T-cell (primary cell): ENCODE measurements at regions not wholly inside any gene's neighbourhood (a gene's known extent, or its start where the extent isn't known, plus 50 kb on each side); places are given as distances from the start of the nearest gene placed in this dataset.

Source experiments
- ATAC-seq, 4 experiments: fragments of 200-7000 bp in 3 of 4; fragments of 150-1000 bp in 1 of 4; cut with Tn5 transposase; replicated peaks in 1 of 4; 1 replicate in 3 of 4; 2 replicates in 1 of 4; pipeline ENCODE4 v1.10.0; 2021; ENCODE audit warnings: moderate library complexity in 3 of 4, mild to moderate bottlenecking in 2 of 4, moderate number of reproducible peaks in 1 of 4
- CTCF ChIA-PET, 2 donors: fragments of 300-600 bp; sonication (Branson Sonifier 250); formaldehyde crosslinking; loops; one replicate each; lab custom pipeline; 2022; ENCODE audit warnings: antibody characterized with exemption in 2 of 2; lab: Charles Lee
- POLR2A ChIA-PET, 2 donors: fragments of 300-600 bp; sonication (Branson Sonifier 250); formaldehyde crosslinking; loops; one replicate each; lab custom pipeline; 2022; ENCODE audit warnings: antibody characterized with exemption in 2 of 2; lab: Charles Lee
- DNase-seq, 35 experiments: peaks; one replicate each; pipeline versions ENCODE4 v3.0.0 to v3.0.0-alpha.2; 2013 to 2023
- H3K27ac ChIP-seq: one replicate; pipeline ENCODE4 v1.5.1; 2013; ENCODE audit warnings: low read length
- H3K27me3 ChIP-seq, 2 experiments: replicated peaks in 1 of 2; 1 replicate in 1 of 2; 2 replicates in 1 of 2; pipeline versions ENCODE4 v1.6.1 to v1.7.0; 2013; ENCODE audit warnings: low read length in 1 of 2, mixed read lengths in 1 of 2; ENCODE audit not compliant: control insufficient read depth in 2 of 2, insufficient read depth in 2 of 2; ENCODE audit errors: extremely low read depth in 1 of 2
- H3K36me3 ChIP-seq, 2 donors: 1 replicate in 1 of 2; 2 replicates in 1 of 2; pipeline versions ENCODE4 v1.6.1 to v1.7.0; 2013; ENCODE audit warnings: low read length in 1 of 2; ENCODE audit not compliant: control insufficient read depth in 2 of 2, insufficient read depth in 1 of 2; ENCODE audit errors: extremely low read depth in 1 of 2
- H3K4me1 ChIP-seq, 2 experiments: 1 replicate in 1 of 2; 2 replicates in 1 of 2; pipeline versions ENCODE4 v1.6.1 to v1.7.0; 2013; ENCODE audit warnings: low read length in 2 of 2, mixed read lengths in 1 of 2; ENCODE audit not compliant: insufficient read depth in 2 of 2, control insufficient read depth in 1 of 2; ENCODE audit errors: extremely low read depth in 1 of 2
- H3K4me3 ChIP-seq, 2 donors: 1 replicate in 1 of 2; 2 replicates in 1 of 2; pipeline versions ENCODE4 v1.5.1 to v1.7.0; 2013; ENCODE audit warnings: mild to moderate bottlenecking in 2 of 2, low read length in 1 of 2, moderate library complexity in 1 of 2; ENCODE audit not compliant: control insufficient read depth in 1 of 2; ENCODE audit errors: extremely low read depth in 1 of 2
- H3K9me3 ChIP-seq: 2 replicates; pipeline ENCODE4 v1.7.0; 2013
- H3K27ac Mint-ChIP-seq, 2 donors: one replicate each; pipeline ENCODE4 v1.8.0; 2020 to 2021; ENCODE audit warnings: mild to moderate bottlenecking in 2 of 2, mixed read lengths in 2 of 2
- H3K27me3 Mint-ChIP-seq, 2 donors: one replicate each; pipeline ENCODE4 v1.8.0; 2021 to 2022; ENCODE audit warnings: mixed read lengths in 2 of 2
- H3K36me3 Mint-ChIP-seq: one replicate; pipeline ENCODE4 v1.8.0; 2021; ENCODE audit warnings: mixed read lengths
- H3K4me1 Mint-ChIP-seq, 3 donors: one replicate each; pipeline ENCODE4 v1.8.0; 2020 to 2022; ENCODE audit warnings: mixed read lengths in 3 of 3, mild to moderate bottlenecking in 1 of 3
- H3K4me3 Mint-ChIP-seq, 3 donors: one replicate each; pipeline ENCODE4 v1.8.0; 2020 to 2022; ENCODE audit warnings: mild to moderate bottlenecking in 3 of 3, mixed read lengths in 3 of 3, moderate library complexity in 3 of 3
- H3K9me3 Mint-ChIP-seq, 3 donors: one replicate each; pipeline ENCODE4 v1.8.0; 2020 to 2022; ENCODE audit warnings: mixed read lengths in 3 of 3
- WGBS: methylation state at CpG from one replicate; pipeline ENCODE4 v1.1.5; 2013; ENCODE audit warnings: missing lambda C conversion rate; ENCODE audit not compliant: insufficient coverage; 5-methylcytosine and 5-hydroxymethylcytosine counted together

- H3K4me1 ChIP-seq: no peaks in the 10 kb centered on the region
- Mint-ChIP-seq H3K27me3 (peaks cover 0 to 2% of the 10 kb centered on the region in 2 donors), H3K36me3 (no peaks in the 10 kb centered on the region), H3K4me1 (no peaks in the 10 kb centered on the region), H3K27ac (no peak overlapping the region), H3K9me3 (no peaks in the 10 kb centered on the region), H3K4me3 (no peak overlapping the region)
- no peak for ATAC-seq
- H3K4me3 ChIP-seq: no peak overlapping the region
- no CpG with 5 or more reads among the region's 3 CpGs for WGBS
- ChIA-PET CTCF (interaction anchor here (0.6 kb wide), 2 partner anchors 351 to 554 kb away, joined by 5 read pairs; no protein-coding TSS in a partner anchor), POLR2A (no interaction called here)
- H3K27ac ChIP-seq: no peak overlapping the region
- no peaks in the 10 kb centered on the region for H3K9me3 ChIP-seq
- DNase-seq: no peak
- H3K36me3 ChIP-seq: no peaks in the 10 kb centered on the region
- peaks cover 0 to 2% of the 10 kb centered on the region in 2 experiments for H3K27me3 ChIP-seq
These were observed 187.5 kb downstream of the ADSS2 start for GRCh38 chr1:244264163-244264562.

- DNase-seq: no peak
- peaks cover 0 to 2% of the 10 kb centered on the region in 2 donors for H3K27me3 Mint-ChIP-seq
- ATAC-seq: no peak
- peaks cover 0 to 5% (median 2%) of the 10 kb centered on the region in 3 donors for H3K9me3 Mint-ChIP-seq
- H3K36me3 Mint-ChIP-seq: no peaks in the 10 kb centered on the region
- Histone ChIP-seq H3K4me1 (no peaks in the 10 kb centered on the region), H3K4me3 (no peak overlapping the region), H3K9me3 (no peaks in the 10 kb centered on the region), H3K27me3 (peaks cover 0 to 2% of the 10 kb centered on the region in 2 experiments), H3K27ac (no peak overlapping the region), H3K36me3 (no peaks in the 10 kb centered on the region)
- no peak overlapping the region for H3K4me3 Mint-ChIP-seq
- no peaks in the 10 kb centered on the region for H3K4me1 Mint-ChIP-seq
- ChIA-PET POLR2A (no interaction called here), CTCF (no interaction called here)
- WGBS: 100% methylated on average over 1 of the region's 2 CpGs
- no peak overlapping the region for H3K27ac Mint-ChIP-seq
These were observed 186.2 kb downstream of the ADSS2 start for GRCh38 chr1:244265507-244265906.

DNA sequence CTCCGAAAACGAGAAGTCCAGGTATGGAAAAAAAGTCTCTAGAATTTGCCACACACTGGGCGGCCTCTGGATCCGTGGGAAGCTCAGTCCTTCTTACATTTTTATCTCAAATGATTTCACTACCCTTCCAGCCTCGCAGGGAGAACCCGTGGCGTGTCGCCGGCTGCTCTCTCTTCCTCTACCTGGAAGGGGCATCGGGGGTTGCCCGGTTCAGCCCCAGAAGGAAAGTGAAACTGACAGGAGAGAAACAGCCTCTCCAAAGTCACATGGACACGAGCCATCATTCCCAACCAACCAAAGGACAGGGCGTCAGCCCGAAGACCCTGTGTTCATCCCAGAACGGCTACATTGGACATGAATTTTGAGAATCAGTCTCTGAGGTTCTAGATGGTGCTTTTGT, 182.5 kb downstream of the ADSS2 start:
- Mint-ChIP-seq H3K27me3 (no peaks in the 10 kb centered on the region), H3K4me1 (peaks cover 4 to 13% (median 11%) of the 10 kb centered on the region in 3 donors), H3K4me3 (no peak overlapping the region), H3K36me3 (no peaks in the 10 kb centered on the region), H3K9me3 (peaks cover 0 to 9% (median 6%) of the 10 kb centered on the region in 3 donors), H3K27ac (no peak overlapping the region)
- Histone ChIP-seq H3K27ac (no peak overlapping the region), H3K9me3 (no peaks in the 10 kb centered on the region), H3K27me3 (peaks cover 0 to 2% of the 10 kb centered on the region in 2 experiments), H3K4me1 (no peaks in the 10 kb centered on the region), H3K4me3 (no peak overlapping the region), H3K36me3 (no peaks in the 10 kb centered on the region)
- CTCF ChIA-PET: interaction anchor here (0.7 to 0.9 kb wide), 2 partner anchors 925 to 926 kb away, joined by 3 read pairs; no protein-coding TSS in a partner anchor
- whole genome bisulfite sequencing: 85% methylated on average over 11 of the region's 15 CpGs
- DNase-seq: no peak
- POLR2A ChIA-PET: no interaction called here
- ATAC-seq: no peak

- POLR2A ChIA-PET: no interaction called here
- no peaks in the 10 kb centered on the region for H3K27me3 Mint-ChIP-seq
- H3K27ac Mint-ChIP-seq: peak overlapping the region in 1 of 2 donors; percentile 35
- DNase-seq (no peak), ATAC-seq (no peak)
- Histone ChIP-seq H3K9me3 (no peaks in the 10 kb centered on the region), H3K36me3 (no peaks in the 10 kb centered on the region), H3K27me3 (peaks cover 0 to 2% of the 10 kb centered on the region in 2 experiments), H3K27ac (no peak overlapping the region), H3K4me1 (no peaks in the 10 kb centered on the region), H3K4me3 (no peak overlapping the region)
- WGBS: 100% methylated on average over 1 of the region's 3 CpGs
- H3K36me3 Mint-ChIP-seq: no peaks in the 10 kb centered on the region
- H3K9me3 Mint-ChIP-seq: peaks cover 0 to 9% (median 6%) of the 10 kb centered on the region in 3 donors
- CTCF ChIA-PET: interaction anchor here (0.6 to 2.2 kb wide), 5 partner anchors 28 to 1830 kb away, joined by 3 to 16 read pairs (median 3); no protein-coding TSS in a partner anchor
- peaks cover 4 to 13% (median 11%) of the 10 kb centered on the region in 3 donors for H3K4me1 Mint-ChIP-seq
- no peak overlapping the region for H3K4me3 Mint-ChIP-seq
These were observed 180.7 kb downstream of the ADSS2 start for GRCh38 chr1:244271004-244271403.

- Histone ChIP-seq H3K9me3 (no peaks in the 10 kb centered on the region), H3K27ac (no peak overlapping the region), H3K36me3 (no peaks in the 10 kb centered on the region), H3K4me1 (no peaks in the 10 kb centered on the region), H3K27me3 (no peaks in the 10 kb centered on the region), H3K4me3 (no peak overlapping the region)
- ChIA-PET CTCF (interaction anchor here (0.5 to 2.2 kb wide), 10 partner anchors 27 to 1010 kb away, joined by 3 to 16 read pairs (median 3); no protein-coding TSS in a partner anchor), POLR2A (no interaction called here)
- WGBS: 91% methylated on average over 9 of the region's 15 CpGs
- Mint-ChIP-seq H3K27me3 (peaks cover 0 to 2% of the 10 kb centered on the region in 2 donors), H3K27ac (peak overlapping the region in 1 of 2 donors; percentile 35), H3K4me1 (peaks cover 4 to 13% (median 11%) of the 10 kb centered on the region in 3 donors), H3K9me3 (peaks cover 0 to 9% (median 6%) of the 10 kb centered on the region in 3 donors), H3K36me3 (no peaks in the 10 kb centered on the region), H3K4me3 (peak overlapping the region in 1 of 3 donors; percentile 20)
- ATAC-seq (no peak), DNase-seq (no peak)
These were observed 179.9 kb downstream of the ADSS2 start for GRCh38 chr1:244271691-244272308.

DNA sequence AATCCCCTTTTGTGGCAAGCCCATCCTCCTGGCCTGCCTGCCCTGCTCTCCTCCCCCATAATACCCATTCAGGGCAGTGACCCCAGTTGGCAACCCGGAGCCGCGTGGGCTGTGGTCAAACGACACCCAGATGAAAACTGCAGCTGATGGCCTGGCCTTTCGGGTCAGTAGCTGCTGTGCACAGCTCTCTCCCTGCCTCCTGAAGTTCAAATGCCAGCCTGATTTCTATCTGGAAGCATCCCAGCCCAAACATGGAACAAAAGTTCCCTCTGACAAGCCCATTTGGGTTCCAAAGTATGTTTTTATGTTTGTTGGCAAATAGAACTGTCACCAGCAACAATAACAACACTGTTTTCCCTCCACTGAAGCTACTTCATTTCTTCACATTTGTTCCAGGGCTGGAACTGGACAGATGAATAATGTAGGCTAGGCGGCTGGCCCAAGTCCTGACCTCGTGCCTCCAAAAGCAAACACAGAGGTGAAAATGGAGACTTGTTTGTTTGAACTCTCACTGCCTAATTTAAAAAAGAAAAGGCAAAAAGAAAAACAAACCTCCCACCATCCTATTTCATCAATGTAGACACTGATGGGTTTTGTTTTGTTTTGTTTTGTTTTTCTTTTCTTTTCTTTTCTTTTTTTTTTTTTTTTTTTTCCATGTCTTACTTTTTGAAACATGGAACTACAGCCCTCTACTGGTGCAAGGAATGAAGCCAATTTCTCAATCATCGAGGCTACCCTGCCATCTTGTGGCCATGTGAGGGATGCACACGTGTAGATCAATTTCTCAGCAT, 179.0 kb downstream of the ADSS2 start:
- ATAC-seq (peak; percentile 78 to 88 (median 86)), DNase-seq (peak; percentile 35 to 89 (median 63))
- no peaks in the 10 kb centered on the region for H3K36me3 ChIP-seq
- Mint-ChIP-seq H3K4me3 (no peak overlapping the region), H3K27me3 (peaks cover 0 to 2% of the 10 kb centered on the region in 2 donors), H3K4me1 (peaks cover 4 to 13% (median 11%) of the 10 kb centered on the region in 3 donors), H3K27ac (no peak overlapping the region), H3K9me3 (peaks cover 0 to 9% (median 6%) of the 10 kb centered on the region in 3 donors), H3K36me3 (no peaks in the 10 kb centered on the region)
- no peaks in the 10 kb centered on the region for H3K27me3 ChIP-seq
- H3K4me1 ChIP-seq: no peaks in the 10 kb centered on the region
- H3K27ac ChIP-seq: no peak overlapping the region
- ChIA-PET POLR2A (no interaction called here), CTCF (interaction anchor here (0.6 to 2.2 kb wide), 15 partner anchors 10 to 929 kb away, joined by 3 to 16 read pairs (median 4); no protein-coding TSS in a partner anchor)
- 100% methylated on average over 5 of the region's 9 CpGs for WGBS
- H3K9me3 ChIP-seq: no peaks in the 10 kb centered on the region
- no peak overlapping the region for H3K4me3 ChIP-seq
